Inferior parietal cortex (tissue), 1 donor: ENCODE measurements at regions not wholly inside any gene's neighbourhood (a gene's known extent, or its start where the extent isn't known, plus 50 kb on each side); places are given as distances from the start of the nearest gene placed in this dataset.
A peak's percentile ranks its signal among the peaks of the same experiment; 100 is the strongest.

Source experiments
- DNase-seq: peaks from one replicate; pipeline ENCODE4 v3.0.0-alpha.2; 2016; ENCODE audit errors: extremely low spot score

DNA sequence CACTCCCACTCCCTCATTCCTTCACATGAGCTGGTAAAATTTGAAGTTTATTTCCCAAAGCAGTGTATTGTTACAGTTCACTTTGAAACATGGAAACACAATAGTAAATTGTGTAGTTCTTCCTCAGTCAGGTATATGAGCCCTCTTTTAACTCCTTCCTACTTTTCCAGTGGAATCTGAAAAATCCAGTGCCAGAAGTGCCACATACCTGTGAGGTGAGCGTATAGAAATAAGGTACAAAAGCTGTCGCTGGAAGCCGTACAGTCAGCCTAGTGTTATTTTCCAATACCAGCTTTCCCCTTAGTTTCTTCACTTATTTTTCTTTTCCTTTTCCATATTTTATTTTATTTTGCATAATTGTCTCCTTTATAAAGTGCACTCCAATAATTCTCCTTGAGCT lies 81.7 kb upstream of the CADM2 start:
- no peak for DNase-seq

GRCh38 chr3:84881288-84881687 lies 77.5 kb upstream of the CADM2 start:
- DNase-seq: no peak

DNA sequence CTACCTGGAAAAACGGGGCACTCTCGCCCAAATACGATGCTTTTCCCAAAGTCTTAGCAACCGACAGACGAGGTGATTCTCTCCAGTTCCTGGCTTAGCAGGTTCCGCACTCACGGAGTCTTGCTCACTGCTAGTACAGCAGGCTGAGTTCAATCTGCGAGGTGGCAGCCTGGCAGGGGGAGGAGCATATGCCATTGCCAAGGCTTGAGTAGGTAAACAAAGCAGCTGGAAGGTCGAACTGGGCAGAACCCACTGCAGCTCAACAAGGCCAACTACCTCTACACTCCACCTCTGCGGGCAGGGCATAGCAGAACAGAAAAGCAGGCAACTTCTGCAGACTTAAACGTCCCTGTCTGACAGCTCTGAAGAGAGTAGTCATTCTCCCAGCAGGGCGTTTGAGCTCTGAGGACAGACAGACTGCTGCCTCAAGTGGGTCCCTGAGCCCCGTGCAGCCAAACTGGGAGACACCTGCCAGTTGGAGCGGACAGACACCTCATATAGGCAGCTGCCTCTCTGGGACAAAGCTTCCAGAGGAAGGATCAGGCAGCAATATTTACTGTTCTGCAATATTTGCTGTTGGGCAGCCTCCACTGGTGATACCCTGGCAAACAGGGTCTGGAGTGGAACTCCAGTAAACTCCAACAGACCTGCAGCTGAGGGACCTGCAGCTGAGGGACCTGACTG lies 73.4 kb upstream of the CADM2 start:
- no peak for DNase-seq

- peak; percentile 5 for DNase-seq
These were observed 66.9 kb upstream of the CADM2 start for GRCh38 chr3:84891851-84892250.

DNA sequence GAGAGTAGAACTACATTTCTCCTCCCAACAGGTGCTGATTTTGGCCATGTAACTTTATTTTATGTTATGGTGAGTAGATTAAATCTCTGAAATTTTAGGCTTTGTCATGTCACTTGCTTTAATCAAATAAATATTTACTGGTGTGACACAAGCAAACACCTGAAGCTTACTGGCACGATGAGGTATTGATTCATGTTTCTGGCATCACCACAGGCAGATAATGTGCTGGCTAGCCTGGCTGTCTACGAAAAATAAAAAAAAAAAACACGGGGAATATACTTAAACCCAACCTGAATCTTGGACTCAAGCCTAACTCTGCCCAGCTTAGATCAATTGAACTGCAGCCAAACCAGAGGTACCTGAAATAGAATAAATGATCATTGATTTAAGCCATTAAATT lies 65.6 kb upstream of the CADM2 start:
- no peak for DNase-seq

DNA sequence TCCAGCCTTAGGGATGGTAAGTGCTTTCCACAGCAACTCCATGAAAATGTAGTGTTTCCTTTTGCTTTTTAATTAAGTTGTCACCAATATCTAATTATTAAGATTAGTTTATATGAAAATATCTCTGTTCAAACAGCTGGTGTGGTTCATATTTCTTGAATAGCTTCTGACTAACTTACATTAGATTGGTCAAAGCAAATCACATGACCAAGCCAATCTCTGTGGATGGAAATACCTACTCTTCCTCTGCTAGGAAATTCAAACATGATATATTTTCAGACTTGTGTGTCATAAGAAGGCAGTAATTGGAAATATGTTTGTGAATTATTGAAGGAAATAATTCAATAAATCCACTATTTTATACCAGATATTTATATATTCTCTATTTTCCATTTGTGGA lies 54.6 kb upstream of the CADM2 start:
- DNase-seq: no peak

- DNase-seq: no peak
These were observed 53.8 kb upstream of the CADM2 start for GRCh38 chr3:84904816-84905555.

DNA sequence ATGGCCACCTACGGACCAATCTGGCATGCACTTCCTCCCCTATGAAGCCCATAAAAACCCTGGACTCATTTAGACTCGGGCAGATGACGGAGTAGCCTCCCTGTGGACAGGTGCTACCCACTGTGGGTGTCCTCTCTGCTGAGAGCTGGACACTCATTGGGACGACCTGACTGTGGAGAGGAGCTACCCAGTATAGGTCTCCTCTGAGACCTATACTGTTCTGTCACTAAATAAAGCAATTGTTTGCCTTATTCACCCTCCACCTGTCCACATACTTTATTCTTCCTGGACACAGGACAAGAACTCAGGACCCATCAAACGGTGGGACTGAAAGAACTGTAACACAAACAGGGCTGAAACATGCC lies 53.3 kb upstream of the CADM2 start:
- no peak for DNase-seq

- DNase-seq: no peak
These were observed 52.7 kb upstream of the CADM2 start for GRCh38 chr3:84906065-84906464.
